ENCODE measurements at regions not wholly inside any gene's neighbourhood (a gene's known extent, or its start where the extent isn't known, plus 50 kb on each side); places are given as distances from the start of the nearest gene placed in this dataset.
"Not testable (repeated sequence)": the region's sequence is repeated elsewhere in the genome, so short reads cannot be mapped to it uniquely, and the experiment has no call there.

- no peak for DNase-seq (ENCODE audit: low read depth)
Measured at GRCh38 chr14:30223966-30224365, 296.3 kb upstream of the PRKD1 start.

DNA sequence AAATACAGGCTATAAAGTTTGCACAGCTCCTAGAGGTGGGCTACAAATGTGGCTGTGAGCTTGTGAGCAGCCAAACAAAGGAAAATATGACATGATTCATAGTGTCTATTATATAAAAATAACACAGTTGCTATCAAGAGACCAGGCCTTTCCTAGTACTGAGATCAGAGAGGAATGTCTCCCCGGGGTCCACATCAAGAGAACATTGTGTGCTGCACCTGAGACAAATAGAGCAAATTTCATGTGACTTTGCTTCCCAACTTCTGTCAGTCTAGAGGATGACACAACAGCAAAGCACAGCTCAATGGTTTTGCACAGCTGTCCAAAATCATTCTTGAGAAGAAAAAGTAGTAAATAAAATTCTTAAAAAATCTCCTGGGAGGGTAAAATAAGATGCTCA lies 297.5 kb upstream of the PRKD1 start:
- DNase-seq (ENCODE audit: low read depth): no peak

DNA sequence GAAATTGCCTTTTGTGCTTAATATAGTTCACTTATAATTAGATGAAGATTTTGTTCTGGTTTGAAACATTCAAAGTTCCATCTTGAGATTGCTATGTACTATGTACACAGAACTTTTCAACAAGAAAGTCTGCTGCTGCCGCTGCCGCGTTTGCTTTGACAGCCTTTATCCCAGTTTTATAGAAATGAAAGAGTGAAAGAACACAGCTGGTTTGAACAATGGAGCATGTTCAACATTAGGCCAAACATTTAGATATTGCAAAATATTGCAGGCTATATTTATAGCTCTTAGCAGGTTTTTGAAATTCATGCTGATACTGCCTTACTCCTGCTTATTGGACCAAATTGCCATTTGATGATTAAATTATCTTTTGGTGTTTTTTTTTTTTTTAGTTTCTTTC lies 299.8 kb upstream of the PRKD1 start:
- no peak for DNase-seq (ENCODE audit: low read depth)

GRCh38 chr14:30227876-30228275 lies 300.2 kb upstream of the PRKD1 start:
- DNase-seq (ENCODE audit: low read depth): no peak

GRCh38 chr14:30230719-30231118 lies 303.1 kb upstream of the PRKD1 start:
- DNase-seq (ENCODE audit: low read depth): no peak

- DNase-seq (ENCODE audit: low read depth): no peak
Measured at GRCh38 chr14:30234966-30235365, 307.3 kb upstream of the PRKD1 start.

DNA sequence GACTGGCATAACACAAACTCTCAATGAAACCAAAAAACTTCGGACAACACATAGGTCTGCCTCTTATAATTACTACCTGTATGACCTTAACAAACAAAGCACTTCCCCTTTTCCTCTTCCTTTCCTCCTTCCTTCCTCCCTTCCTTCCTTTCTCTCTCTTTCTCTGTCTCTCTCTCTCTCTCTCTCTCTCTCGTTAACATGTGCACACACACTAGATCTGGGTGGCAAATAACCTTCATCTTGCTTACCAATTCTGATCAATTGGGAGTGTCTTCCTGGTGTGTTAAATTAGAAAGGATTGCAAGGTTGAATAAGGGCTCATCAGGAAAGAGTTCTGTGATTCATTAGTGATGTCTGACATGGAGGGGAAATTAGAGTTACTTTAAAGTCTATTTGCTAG lies 307.8 kb upstream of the PRKD1 start:
- no peak for DNase-seq (ENCODE audit: low read depth)

DNA sequence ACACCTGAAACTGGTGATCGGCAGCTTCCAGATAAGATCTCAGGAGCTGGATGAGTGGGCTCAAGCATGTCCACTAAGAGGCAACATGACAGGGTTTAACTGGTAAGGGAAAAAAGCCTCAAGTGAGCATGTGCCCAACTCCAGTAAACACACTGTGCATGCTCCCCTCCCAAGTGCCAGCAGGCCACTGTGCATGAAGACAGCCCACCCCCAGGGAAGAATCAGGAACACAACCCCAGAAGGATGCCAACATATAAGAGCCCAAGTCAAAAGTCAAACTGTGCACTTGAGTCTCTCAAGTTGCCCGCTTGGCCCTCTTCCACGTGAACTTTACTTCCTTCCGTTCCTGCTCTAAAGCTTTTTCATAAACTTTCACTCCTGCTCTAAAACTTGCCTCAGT lies 311.3 kb upstream of the PRKD1 start:
- DNase-seq (ENCODE audit: low read depth): no peak

GRCh38 chr14:30240018-30240417 lies 312.4 kb upstream of the PRKD1 start:
- no peak for DNase-seq (ENCODE audit: low read depth)

- no peak for DNase-seq (ENCODE audit: low read depth)
Measured at GRCh38 chr14:30240685-30241084, 313.0 kb upstream of the PRKD1 start.

DNA sequence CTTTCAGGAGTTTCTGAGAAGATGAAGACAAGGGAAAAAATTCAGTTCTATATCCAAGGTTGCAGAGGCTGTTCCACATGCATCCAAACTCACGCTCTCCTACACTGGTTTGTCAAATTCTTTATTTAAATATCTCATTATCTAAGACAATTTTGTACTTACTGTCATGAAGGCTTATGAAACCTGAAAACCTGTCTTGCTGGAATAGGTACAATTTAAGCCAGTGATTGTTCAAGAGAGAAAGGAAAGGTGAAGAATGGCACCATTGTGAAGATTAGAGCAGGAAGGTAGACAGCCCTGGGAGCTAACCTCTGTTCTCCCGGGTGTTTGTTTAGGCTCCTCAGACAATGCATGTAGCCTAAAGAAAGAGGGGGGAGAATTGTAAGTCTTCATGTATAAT lies 315.1 kb upstream of the PRKD1 start:
- no peak for DNase-seq (ENCODE audit: low read depth)

- no peak for DNase-seq (ENCODE audit: low read depth)
Measured at GRCh38 chr14:30243207-30243606, 315.6 kb upstream of the PRKD1 start.

GRCh38 chr14:30243805-30244204 lies 315.2 kb upstream of the G2E3 start:
- DNase-seq (ENCODE audit: low read depth): no peak

- DNase-seq (ENCODE audit: low read depth): not testable (repeated sequence)
Measured at GRCh38 chr14:30244348-30244747, 314.6 kb upstream of the G2E3 start.

DNA sequence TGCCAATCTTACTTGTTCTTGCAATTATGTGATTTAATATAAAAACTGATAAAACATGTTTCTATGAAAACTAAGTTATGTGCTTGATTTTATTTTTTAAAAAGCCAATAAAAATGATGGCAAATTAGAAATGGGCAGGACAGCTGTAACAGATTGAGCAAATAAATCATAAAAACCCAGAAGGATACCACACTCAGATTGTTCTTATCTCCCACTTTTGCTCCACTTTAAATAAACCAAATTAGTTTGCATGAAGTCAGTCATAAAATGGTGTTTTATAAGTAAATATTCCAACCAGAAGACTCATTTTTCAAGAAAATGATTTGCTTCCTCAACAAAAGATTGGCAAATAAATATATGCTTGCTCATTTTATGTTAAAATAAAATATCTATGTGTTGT lies 307.9 kb upstream of the G2E3 start:
- DNase-seq (ENCODE audit: low read depth): no peak

DNA sequence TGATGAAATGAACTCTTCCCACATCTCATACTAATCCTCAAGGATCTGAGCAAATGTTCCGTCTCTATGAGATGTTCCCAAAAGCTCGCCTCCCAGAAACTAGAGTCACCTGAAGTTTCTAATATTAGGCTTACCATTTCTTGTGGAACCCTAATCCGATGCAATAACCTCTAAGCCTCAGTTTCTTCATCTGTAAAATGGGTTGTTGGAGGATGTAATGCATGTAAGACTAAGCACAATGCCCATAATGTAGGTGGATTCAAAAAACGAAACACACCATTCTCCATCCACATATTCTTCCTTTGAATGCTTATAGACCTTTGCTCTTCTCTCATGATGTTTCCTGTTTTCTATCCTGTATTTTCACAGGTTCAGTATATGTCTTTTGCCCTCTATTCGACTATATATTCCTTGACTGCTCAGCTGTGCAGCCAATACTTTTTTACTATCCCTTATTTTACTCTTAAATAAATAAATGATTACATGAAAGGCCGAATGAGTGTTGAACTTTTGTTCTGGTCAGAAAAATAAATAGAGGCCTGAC lies 307.3 kb upstream of the G2E3 start:
- DNase-seq (ENCODE audit: low read depth): no peak

- no peak for DNase-seq (ENCODE audit: low read depth)
Measured at GRCh38 chr14:30252151-30252550, 306.8 kb upstream of the G2E3 start.

- DNase-seq (ENCODE audit: low read depth): no peak
Measured at GRCh38 chr14:30252783-30253674, 305.9 kb upstream of the G2E3 start.

- DNase-seq (ENCODE audit: low read depth): no peak
Measured at GRCh38 chr14:30256627-30257026, 302.3 kb upstream of the G2E3 start.

- DNase-seq (ENCODE audit: low read depth): no peak
Measured at GRCh38 chr14:30257946-30258661, 300.9 kb upstream of the G2E3 start.

DNA sequence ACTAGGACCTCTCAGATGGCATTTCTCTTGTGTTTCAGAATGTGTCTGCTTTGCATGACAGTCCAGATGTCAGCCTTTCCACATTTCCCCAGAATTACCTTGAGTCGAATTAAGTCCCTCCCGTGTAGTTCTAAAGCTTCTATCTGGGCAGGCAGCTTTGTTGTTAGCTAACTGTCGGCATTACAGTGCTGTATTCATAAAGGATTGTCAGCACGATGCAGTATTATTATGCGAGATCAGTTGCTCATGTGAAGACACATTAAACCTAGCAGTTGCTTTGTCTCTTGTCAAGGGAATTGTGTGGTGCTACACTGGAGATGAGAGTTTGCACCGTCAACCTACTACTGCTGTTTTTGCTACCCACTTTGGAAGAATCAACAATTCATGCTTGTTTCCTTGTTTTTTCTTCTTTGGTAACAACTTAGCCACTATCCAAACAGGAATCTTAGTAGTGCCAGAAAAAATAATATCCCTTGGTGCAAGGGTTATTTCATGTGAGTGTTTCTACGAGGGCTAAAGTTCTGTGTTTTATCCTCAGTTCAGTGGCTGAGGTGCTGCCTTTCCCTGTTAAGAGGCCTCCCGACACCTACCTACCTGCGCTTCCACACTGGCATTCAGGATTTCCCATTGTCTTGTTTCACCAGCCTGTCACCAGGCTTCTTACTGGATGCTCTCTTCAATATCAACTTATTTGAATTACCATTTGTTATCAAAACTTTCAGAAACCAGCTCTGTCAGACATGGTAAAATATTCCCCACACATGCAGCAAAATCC lies 297.9 kb upstream of the G2E3 start:
- no peak for DNase-seq (ENCODE audit: low read depth)

GRCh38 chr14:30264161-30264560 lies 294.8 kb upstream of the G2E3 start:
- no peak for DNase-seq (ENCODE audit: low read depth)
